HG03045 (cell line): ENCODE measurements at regions not wholly inside any gene's neighbourhood (a gene's known extent, or its start where the extent isn't known, plus 50 kb on each side); places are given as distances from the start of the nearest gene placed in this dataset.

Experiments
- ATAC-seq: cut with Tn5 transposase; IDR thresholded peaks from one replicate; pipeline ENCODE4 v1.9.1; 2021; ENCODE audit warnings: mild to moderate bottlenecking, moderate library complexity; ENCODE audit not compliant: unreplicated experiment

- no peak for ATAC-seq
These were observed 155.2 kb downstream of the BBOX1 start for GRCh38 chr11:27195837-27196202.

DNA sequence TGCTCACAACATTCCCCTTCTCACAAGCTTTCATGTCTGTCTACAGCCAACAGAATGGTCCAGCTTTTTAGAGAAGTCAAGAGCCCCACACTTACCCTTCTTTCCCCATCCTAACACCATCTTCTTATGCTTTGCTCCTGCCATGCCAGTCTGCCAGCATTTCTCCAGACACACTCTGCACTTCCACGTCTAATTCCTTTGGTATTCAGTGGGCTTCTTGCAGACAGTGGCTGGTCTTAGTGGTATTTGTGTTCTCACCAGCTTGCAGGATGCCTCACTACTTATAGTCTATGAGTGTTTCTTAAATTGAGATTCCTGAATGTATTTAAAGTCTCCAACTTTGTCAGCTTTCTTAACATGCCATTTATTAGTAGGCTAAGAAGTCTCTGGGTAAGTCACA is 154.4 kb downstream of the BBOX1 start:
- ATAC-seq = no peak

GRCh38 chr11:27193434-27194225 is 153.0 kb downstream of the BBOX1 start:
- no peak for ATAC-seq

- ATAC-seq = no peak
These were observed 151.6 kb downstream of the BBOX1 start for GRCh38 chr11:27192184-27192583.

GRCh38 chr11:27191639-27192038 is 151.0 kb downstream of the BBOX1 start:
- no peak for ATAC-seq

GRCh38 chr11:27188696-27189095 is 148.1 kb downstream of the BBOX1 start:
- no peak for ATAC-seq

DNA sequence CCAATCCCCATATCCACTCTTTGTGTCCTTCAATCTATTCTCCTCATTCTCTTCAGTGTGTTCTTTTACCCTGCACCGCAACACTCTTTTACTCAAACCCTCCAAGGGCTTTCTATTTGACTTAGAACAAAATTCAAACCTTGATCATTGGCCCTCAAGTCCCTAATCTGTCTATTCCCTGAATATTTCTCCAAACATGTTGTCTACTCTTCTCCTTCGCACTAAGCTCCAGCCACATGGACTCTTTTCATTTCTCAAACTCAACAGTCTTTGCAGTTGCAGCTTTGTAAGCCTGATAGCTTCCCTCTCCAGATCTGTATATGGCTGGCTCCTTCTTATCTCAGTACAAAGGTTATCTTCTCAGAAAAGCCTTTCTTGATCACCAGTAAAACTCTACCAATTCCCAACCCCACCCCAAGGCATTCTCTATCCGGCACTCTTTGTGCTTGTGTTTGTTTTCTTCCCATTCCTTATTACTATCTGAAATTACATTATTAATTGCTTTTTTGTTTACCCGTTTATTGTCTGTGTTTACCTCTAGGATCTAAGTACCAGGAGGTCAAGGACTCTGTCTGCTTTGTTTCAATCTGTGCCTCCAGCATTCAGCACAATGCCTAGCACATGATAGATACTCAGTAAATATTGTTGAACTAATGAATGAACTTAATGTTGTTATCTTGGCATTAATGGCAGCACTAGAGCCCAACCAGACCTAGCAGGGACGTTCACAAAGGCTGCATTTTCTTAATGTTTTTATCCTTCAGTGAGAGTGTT is 147.4 kb downstream of the BBOX1 start:
- ATAC-seq = no peak

- no peak for ATAC-seq
These were observed 146.6 kb downstream of the BBOX1 start for GRCh38 chr11:27187075-27187847.

DNA sequence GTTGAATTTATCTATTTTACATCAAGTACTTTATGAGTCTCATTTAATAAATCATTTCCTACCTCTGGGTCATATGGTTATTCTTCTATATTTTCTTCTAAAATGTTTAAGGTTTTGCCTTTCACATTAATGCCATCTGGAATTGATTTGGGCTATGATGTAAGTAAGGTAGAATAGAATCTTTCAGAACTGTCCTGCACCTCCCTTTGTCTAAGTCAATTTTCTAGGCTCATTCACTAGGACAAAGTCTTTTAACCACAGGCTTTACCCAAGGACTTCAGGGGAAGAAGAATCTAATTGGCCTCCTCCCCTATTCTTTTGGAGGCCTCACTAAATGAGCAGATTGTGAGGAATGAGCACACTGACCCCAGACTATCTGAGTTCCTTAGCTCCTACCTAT is 146.0 kb downstream of the BBOX1 start:
- no peak for ATAC-seq

- no peak for ATAC-seq
These were observed 144.1 kb downstream of the BBOX1 start for GRCh38 chr11:27184458-27185312.

DNA sequence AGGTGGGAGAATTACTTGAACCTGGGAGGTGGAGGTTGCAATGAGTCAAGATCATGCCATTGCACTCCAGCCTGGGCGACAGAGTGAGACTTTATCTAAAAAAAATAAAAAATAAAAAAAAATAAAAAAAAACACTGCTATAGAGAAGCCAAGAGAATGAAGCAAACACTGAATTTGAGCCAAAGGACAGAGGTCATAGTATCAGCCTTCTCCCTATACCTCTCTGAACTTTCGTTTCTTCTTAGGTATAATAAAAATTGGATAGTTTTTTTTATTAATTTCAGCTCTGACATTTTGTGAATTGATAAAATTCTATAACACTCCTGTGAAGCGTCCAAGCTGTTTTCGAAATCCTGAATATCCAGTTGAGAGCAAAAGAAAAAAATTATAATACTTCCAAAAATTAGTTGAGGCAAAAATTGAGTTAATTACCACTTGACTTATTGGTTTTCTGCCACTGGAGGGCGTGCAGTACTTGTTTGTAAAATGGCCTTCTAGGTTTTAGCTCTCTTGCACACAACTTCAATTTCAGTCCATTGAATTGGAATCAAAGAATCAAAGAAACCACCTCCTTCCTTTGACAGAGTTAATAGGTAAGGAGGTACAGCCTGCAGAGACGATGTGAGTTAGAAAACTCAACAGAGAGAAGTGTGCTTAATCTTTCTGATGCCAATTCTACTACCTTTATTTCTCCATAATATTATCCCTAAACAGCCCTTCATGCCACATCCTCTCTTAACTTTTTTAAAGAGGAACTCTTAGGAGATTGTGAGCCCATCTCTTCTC is 143.2 kb downstream of the BBOX1 start:
- ATAC-seq = no peak

- no peak for ATAC-seq
These were observed 138.7 kb downstream of the BBOX1 start for GRCh38 chr11:27179334-27179733.

DNA sequence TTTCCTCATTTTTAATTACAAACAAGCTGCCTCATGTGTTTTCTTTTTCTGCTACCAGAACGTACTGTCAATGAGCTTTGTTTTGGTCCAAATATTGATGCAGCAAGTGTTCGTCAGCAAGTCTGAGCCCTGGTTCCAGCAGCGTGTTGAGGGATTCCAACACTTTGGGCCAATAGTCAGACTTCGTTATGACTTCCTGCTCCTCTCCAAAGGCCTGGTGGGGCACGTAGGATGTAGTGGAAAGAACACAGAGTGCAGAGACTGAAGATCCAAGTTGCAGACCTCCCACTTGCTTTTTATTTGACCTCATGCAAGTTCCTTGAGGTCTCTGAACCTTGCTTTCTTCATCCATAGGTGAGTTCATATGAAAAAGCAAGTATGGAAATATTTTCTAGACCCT is 138.2 kb downstream of the BBOX1 start:
- ATAC-seq = no peak
